Omental fat pad (tissue), 3 donors: ENCODE measurements at regions not wholly inside any gene's neighbourhood (a gene's known extent, or its start where the extent isn't known, plus 50 kb on each side); places are given as distances from the start of the nearest gene placed in this dataset.

Source experiments
- ATAC-seq: fragments of 150-250 bp; one replicate; pipeline ENCODE4 v1.9.1; 2016; ENCODE audit warnings: mild to moderate bottlenecking, moderate library complexity; ENCODE audit not compliant: low FRiP score
- DNase-seq: peaks from one replicate; pipeline ENCODE4 v3.0.0-alpha.2; 2019; ENCODE audit warnings: low spot score
- TF ChIP-seq, protein P1 (sequence below), 3 donors: fragments of 450-650 bp; IDR thresholded peaks; one replicate each; pipeline ENCODE4 v1.5.1; 2016 to 2017; ENCODE audit warnings: antibody characterized with exemption in 3 of 3, mild to moderate bottlenecking in 3 of 3, moderate library complexity in 2 of 3

- ATAC-seq (no peak), DNase-seq (no peak)
Measured at GRCh38 chr4:17072483-17072882, 174.0 kb upstream of the LDB2 start.

DNA sequence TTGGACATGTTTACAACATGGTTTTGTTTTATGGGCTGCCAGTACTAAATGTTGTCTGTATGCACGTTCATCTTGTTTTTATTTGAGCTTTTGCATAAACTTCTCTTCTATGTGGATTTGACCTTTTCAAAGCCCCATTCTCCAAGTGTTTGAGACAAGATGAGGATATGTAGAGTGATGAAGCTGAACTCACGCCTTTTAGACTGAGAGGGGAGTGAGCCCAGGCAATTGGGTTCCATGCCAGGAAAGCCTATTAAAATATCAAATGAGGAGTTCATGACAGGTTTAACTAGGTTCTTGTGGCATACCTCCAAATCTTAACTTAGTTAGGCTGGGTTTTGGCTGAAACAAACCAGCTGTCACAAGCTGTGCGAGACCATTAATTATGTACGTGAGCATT, 170.4 kb upstream of the LDB2 start:
- ATAC-seq: peak; percentile 41
- DNase-seq: no peak
- TF ChIP-seq, protein P1, sequence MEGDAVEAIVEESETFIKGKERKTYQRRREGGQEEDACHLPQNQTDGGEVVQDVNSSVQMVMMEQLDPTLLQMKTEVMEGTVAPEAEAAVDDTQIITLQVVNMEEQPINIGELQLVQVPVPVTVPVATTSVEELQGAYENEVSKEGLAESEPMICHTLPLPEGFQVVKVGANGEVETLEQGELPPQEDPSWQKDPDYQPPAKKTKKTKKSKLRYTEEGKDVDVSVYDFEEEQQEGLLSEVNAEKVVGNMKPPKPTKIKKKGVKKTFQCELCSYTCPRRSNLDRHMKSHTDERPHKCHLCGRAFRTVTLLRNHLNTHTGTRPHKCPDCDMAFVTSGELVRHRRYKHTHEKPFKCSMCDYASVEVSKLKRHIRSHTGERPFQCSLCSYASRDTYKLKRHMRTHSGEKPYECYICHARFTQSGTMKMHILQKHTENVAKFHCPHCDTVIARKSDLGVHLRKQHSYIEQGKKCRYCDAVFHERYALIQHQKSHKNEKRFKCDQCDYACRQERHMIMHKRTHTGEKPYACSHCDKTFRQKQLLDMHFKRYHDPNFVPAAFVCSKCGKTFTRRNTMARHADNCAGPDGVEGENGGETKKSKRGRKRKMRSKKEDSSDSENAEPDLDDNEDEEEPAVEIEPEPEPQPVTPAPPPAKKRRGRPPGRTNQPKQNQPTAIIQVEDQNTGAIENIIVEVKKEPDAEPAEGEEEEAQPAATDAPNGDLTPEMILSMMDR (IDR thresholded peaks at IDR 0.05): no peak

More at GRCh38 chr4:17072483-17072882, 174.0 kb upstream of the LDB2 start:
- TF ChIP-seq, protein P1 (IDR thresholded peaks at IDR 0.05): no peak

- DNase-seq (no peak), ATAC-seq (peak; percentile 54)
- TF ChIP-seq, protein P1 (IDR thresholded peaks at IDR 0.05): no peak
Measured at GRCh38 chr4:17068392-17068791, 169.9 kb upstream of the LDB2 start.

DNA sequence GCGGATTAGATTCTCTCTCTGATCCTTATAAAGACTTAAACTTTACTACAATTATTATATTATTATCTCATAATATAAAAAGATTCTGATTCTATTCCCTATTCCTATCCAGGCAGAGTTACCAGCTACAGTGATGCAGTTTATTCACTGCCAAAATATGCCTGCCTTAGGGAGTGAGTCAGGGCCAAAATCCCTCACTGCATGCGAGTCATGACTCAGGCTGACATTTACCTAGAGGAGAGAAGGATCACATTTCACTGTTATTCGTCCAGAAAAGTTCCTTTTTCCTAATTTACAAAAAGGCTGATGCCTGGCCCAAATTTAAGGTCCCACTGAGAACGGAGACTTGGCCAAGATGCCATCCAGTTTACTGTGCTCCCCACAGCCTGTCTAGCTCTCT, 168.5 kb upstream of the LDB2 start:
- DNase-seq: no peak
- peak; percentile 92 for ATAC-seq
- TF ChIP-seq, protein P1 (IDR thresholded peaks at IDR 0.05): no peak

DNA sequence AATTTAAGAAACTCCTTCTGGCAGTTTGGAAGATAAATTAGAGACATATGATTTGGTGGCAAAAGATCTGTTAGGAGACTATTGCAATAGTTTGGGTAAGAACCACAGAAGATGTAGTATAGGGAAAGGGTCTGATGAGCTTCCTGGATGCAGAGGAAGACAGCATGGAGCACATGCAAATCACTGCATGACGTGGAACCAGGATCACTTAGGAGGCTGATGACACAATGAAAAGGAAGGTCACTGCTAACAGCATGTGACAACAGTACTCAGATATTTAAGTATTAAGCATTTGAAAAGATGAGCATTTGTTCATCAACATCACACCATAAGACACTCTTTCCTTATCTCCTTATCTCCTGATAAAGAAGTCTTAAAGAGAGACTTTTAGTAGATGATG, 167.8 kb upstream of the LDB2 start:
- TF ChIP-seq, protein P1 (IDR thresholded peaks at IDR 0.05): no peak
- DNase-seq (no peak), ATAC-seq (no peak)

- TF ChIP-seq, protein P1 (IDR thresholded peaks at IDR 0.05): no peak
- ATAC-seq: no peak
- no peak for DNase-seq
Measured at GRCh38 chr4:17065821-17066220, 167.4 kb upstream of the LDB2 start.

DNA sequence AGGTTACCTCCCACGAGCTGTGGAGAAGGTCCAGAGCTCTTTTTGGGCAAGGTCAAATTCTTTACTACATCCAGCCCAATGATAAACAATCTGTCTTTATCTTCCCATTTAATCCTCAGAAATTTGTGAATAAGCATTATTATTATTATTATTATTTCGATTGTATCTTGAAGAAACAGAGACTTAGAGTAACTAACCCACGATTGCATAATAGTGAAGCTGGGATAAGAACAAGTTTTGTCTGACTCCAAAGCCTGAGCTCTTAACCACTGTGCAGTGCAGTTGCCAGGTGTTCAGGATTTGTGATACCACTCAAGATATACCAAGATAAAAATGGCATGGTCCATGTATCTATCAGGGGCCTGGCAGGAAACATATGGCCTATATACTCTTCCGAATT, 166.5 kb upstream of the LDB2 start:
- TF ChIP-seq, protein P1 (IDR thresholded peaks at IDR 0.05): no peak
- no peak for ATAC-seq
- no peak for DNase-seq
